Stimulated activated CD4-positive, alpha-beta T cell treated with anti-CD3 and anti-CD28 coated beads, TNF-alpha, amount 100 ng/mL, for 24 hours (primary cell): ENCODE measurements at regions not wholly inside any gene's neighbourhood (a gene's known extent, or its start where the extent isn't known, plus 50 kb on each side); places are given as distances from the start of the nearest gene placed in this dataset.

ENCODE experiments used
- DNase-seq, 3 experiments: peaks; one replicate each; pipeline ENCODE4 v3.0.0-alpha.2; 2020; ENCODE audit warnings: low read depth in 3 of 3

DNA sequence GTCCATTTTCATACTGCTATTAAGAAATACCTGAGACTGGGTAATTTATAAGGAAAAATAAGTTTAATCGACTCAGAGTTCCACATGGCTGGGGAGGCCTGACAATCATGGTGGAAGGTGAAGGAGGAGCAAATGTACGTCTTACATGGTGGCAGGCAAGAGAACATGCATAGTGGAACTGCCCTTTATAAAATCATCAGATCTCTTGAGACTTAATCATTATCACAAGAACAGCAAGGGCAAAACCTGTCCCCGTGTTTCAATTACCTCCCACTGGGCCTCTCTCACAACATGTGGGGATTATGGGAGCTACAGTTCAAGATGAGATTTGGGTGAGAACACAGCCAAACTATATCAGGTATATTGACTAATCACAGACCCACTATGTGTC is 370.2 kb upstream of the USP24 start:
- DNase-seq, result no peak

DNA sequence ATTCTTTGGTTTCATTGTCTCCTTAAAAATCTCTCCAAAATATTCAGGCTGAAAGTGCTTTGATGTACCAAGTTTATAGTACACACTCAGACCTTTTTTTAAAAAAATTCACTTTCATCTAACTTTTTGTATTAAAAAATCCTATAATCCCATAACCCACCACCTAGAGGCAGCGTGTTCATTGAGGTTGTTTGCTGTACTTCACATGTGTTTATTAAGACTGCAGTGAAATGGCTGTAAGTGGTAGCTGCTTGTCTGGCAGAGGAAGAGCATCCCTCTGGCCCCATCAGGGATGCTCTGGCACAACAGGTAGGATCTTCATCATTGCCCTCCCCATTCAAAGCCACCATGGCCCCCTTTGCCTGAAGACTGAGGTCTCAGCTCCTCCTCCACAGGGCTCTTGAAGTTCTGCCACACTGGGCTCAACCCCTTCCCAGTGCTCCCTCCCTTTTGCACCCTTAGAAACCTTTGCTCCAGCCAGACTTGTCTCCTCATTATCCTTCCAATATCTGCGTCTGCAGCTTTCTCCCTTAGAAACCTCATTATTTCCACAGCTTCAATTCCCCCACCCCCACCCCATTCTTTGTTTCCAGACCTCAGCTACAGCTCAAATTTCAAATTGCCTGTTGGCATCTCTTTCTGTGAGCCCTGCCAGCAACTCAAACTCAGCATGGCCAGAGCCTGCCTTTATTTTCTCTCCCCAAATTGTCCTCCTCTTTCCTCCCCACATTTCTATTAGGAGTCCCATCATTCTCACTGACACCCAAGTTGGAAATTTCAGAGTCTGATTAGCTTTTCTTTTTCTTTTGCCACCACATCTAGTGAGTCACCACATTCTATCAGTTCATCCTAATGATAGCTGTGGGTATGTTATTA is 369.6 kb upstream of the USP24 start:
- DNase-seq, result no peak

DNA sequence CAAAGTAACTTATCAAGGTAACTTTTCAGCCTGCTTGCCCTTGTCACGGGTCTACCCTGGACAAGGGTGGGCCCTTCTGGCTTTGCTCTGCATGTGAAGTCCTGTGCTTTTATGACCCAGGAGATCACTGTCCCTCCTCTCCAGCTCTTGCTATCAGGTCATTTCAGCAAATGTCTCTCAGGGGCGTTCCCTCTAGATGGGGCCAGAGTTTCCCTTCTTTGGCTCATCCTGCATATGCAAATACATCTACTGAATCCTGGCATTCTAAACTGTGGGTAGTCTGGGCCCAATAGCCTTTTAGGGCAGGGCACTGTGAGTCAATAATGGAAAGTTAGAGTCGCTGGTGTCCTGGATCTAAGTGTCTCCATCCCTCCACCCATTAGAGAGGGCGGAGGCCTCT is 366.9 kb upstream of the USP24 start:
- DNase-seq, result no peak

DNA sequence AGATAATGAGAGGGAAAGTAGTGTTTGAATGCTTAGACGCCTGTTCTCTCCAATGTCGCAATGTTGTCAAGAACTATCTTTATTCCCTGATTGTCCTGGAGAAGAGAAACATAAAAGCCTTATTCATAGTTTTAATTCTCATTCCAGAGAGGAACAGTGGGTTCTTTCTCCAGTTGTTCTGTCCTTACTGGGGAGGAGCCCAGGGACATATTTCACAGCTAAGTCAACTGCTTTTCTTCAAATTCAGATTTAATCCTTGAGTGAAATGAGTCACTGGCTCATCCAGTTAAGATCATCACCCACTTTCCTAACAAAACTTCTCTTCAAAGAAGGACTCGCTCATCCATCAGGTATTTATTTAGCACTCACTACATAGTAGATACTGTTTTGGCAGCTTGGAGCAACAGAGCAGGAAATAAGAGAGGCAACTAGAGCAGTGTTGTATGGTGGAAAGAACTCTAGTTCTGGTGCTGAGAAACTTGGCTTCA is 365.7 kb upstream of the USP24 start:
- no peak for DNase-seq

DNA sequence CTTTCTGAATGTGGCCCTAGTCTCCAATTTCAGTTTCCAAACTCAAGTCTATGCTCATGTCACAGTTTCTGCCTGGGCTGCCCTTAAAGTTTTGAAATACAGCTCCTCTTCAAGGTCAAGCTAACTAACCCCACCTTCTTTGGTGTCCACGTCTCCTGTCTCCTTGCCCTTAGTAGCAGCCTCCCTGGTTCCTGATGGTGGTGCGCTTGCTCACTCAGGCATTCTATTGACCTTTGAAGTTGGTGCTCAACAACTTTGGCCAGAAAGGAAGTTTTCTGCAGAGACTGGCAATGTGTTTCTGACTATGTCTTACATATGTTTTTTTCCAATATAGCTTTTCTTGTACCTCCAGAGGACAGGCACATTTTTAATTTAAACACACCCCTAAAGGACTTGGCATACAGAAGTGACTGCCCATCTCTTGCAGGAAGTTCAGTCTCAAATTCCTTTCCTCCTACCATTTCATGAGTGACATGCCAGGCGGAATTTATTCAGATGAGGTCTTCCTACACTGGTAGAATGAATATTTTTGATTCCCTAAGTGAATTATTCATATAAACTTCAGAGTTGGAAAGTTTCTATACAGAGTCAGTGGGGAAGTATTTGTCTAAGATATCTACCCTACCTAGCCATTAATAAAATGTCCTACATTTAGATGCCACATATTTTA is 364.3 kb upstream of the USP24 start:
- no peak for DNase-seq

DNA sequence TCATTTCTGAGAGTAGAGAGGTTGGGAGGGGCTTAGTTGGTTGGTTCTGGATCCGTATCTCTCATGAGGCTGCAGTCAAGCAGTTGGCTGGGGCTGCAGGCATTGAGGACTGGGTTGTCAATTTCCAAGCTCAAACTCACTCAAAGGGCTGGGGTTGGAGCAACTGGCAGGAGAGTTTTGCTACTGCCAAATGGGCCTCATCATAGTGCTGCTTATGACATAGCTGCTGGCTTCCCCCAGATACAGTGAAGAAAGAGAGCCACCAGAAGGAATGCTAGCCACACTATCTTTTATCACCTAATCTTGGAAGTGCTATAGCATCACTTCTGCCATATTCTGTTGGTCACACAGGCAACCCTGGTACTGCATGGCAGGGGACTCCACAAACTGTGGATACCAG is 363.5 kb upstream of the USP24 start:
- DNase-seq, result no peak

DNA sequence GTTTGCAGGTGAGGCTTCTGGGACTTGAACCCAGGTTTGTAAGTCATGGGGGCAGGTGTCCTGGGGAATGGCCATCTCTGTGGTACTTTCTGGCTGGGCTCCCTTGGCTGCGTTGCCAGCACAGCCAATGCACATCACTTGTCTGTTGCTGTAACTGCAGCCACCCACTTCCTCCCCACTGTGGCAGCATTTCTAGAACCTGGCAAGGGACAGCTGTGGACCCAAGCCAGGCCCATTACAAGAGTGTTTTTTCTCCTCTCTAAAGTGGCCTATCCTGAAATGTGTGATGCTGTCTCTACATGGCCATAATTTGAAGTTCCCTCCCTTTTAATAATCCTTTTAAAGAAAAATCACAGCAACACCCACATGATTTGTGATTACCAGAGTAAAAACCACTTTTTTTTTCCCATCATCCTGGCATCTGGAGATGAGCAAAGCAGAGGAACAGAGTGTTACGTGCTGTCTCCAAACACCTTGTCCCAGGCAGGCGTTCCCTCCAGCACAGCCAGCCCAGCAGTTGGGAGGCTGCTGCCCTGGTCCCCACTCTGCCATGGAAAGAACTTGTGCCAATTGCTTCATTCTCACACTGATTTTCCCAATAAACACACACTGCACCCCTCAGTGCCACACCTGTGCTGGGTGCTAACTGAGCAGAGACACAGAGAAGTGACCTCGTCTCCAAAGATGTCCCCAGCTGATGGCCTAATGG is 360.6 kb upstream of the USP24 start:
- DNase-seq, result no peak

DNA sequence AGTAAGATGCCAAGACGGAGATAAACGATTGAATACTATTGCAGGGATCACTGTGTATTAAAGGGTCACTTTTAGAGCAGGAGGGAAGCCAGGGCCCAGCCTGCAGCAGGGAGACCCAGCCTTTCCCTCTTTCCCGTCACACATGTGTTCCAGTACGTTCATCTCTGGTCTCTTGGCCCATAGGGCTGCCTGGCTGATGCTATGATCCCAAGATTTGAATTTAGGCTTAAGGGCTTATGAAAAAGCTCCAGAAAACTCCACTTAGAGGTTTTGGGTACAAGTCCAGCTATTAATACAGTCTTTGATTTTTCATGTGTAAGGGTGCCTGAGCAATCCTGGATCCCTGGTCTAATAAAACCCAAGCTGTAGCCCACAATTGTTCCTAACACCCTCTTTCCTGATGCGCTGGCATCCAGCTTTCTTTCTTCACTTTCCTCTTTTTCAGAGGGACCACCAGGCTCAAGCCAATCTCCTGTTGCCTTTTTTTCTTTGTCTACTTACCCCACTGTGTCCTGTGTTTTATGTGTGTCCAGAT is 359.6 kb upstream of the USP24 start:
- no peak for DNase-seq

DNA sequence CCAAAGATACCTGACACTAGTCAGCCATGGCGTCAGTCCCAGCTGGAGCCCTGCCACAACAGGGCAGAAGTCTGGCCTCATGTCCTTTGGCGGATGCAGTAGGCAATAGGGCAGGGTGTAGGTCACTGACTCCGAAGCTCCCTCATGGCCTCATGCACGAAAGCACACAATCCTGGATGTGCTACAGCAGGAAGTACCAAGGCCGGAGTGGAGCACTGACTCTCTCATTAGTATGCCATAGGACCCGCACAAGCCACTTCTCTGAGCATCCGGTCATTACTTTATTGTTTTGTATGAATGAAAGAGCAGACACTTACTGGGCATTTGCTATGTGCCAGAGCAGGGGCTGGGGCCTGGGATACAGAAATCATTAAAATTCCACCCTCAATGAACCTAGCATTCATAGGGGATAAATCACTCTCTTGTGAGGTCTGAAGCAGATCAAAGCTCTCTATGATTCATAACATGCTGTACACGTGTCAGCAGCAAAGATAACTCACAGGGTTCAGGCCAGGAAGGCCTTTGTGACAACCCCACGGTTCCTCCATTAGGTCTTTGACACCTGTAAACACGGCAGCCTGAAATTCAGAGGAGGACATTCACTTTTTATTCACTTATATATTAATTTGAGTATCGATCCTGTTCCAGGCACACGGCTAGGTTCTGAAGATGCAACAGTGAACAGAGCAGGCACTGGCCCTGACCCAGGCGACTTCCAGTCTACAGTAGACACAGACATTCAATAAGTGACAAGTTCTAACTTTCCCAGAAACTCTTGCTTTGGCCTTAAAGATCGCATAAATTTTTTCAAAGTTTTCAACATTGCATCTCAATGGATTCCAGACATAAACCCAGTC is 357.9 kb upstream of the USP24 start:
- DNase-seq, result no peak

DNA sequence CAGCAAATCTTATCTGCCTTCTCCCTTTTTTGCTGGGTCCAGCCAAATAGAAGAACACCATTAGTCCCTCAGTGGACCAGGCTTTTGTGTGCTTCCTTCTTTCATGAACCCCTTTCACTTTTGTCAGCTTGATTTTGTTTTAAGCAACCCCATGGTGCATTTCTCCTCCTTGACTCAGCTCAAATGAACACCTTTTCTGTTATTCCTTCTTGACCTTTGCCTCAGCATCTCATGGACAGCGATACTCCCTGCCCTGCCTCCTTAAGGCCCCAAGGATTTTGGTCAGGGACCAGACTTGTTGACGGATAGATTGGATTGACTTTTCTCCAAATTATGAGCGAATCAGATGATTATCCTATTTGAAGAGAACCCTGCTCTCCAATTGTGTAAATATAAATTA is 356.6 kb upstream of the USP24 start:
- DNase-seq, result no peak

DNA sequence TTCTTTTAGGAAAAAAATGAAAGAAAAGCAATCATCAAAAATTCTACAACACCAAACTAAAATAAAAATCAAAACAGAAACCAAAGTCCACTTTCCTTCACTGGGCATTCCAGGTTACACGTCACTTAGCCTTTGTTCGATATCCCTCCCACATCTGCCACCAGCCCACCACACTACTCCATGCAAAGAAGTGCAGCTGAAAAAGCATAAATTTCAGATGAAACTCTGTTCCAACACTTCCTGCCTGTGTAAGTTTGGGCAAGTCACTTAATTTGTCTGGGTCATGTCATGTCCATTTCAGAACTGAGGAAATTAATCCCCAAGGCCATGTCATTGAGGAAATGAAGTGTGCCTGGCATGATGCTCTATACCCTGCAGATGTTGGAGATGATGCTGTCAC is 354.3 kb upstream of the USP24 start:
- no peak for DNase-seq

DNA sequence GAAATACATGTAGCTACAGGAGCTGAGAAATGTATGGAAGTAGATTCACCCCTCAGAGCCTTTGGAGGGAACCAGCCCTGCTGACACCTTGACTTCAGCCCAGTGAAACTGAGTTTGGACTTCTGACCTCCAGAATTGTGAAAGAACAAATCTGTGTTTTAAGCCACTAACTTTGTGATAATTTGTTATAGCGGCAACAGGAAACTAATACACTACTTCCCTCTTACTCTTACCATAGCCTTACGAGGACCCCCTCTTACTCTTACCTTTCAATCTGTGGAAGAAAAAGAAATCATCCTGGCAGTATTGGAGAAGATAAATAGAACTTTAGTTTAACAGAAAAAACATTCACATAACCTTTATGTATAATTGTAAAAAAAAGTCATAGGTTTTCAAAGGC is 353.6 kb upstream of the USP24 start:
- no peak for DNase-seq

DNA sequence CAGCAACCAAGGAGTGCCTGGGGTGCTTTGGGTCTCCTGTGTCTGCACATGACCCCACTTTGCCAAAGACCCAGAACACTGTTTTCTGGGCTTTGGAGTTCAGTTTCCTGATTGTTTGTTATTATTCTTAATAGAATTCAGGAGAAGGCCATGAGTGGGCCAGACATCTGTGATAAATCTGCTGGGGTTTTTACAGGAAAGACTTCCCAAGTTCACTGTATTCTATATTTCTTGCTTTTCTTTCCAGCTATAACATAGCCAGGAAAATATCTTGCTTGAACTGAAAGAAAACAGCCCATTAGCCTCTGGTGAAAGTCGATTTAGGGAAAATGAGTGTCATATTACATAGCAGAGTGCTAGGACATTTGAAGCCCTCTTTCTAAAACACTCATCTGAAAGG is 345.1 kb upstream of the USP24 start:
- no peak for DNase-seq

DNA sequence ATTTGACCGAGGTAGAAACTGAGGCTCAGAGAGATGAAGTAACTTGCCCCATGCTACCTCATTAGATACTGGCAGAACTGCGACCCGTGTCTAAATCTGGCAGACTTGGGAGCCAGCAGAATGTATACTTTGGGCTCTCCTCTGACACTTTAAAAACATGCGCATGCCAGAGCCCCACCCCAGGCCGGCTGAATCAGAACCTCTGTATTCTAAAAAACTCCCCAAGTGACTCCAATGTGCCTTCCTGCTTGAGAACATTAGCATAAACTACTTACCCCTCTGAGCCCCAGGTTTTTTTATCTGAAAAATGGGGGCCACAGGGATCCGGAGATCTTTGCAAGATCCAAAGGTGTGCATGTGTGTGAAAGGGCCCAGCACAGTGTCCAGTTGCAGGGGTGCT is 344.7 kb upstream of the USP24 start:
- no peak for DNase-seq

DNA sequence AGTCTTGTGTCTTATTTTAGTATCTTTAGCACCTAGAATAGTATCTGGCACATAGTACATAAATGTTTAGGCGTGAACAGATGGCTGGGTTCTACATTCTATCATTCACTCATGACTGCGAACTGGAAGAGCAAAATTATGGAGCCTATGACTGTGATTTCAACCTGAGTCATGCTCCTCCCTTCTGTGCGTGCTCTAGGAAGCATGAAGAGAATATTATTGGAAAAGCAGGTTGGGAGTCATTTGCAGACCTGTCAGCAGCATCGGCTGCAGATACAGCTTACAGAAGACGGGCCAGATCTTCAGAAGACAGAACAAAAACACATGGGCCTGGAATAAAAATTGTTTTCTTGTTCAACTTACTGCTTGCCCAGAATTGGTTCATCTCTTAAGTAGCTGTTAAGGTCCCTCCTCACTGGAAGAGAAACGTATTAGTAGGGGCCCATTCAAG is 344.0 kb upstream of the USP24 start:
- DNase-seq, result no peak

DNA sequence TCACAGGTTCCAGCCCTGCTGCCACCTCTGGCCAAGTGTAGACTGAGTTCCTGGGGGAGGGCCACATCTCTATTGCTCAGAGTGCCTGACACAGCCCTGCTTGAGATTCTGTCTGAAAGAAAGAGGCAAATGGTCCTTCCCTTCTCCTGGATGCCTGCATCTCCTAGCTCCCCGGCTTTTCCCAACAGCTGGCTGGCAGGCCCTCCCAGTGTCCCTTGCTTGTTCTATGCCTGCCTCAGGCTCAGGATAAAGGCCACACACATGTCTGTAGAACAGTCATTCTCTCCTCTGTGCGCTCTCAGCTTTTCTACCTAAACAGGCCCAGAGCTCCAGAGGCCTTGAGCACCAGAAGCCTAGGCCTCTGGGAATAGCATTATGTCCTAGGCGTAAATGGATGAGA is 343.4 kb upstream of the USP24 start:
- DNase-seq, result no peak

DNA sequence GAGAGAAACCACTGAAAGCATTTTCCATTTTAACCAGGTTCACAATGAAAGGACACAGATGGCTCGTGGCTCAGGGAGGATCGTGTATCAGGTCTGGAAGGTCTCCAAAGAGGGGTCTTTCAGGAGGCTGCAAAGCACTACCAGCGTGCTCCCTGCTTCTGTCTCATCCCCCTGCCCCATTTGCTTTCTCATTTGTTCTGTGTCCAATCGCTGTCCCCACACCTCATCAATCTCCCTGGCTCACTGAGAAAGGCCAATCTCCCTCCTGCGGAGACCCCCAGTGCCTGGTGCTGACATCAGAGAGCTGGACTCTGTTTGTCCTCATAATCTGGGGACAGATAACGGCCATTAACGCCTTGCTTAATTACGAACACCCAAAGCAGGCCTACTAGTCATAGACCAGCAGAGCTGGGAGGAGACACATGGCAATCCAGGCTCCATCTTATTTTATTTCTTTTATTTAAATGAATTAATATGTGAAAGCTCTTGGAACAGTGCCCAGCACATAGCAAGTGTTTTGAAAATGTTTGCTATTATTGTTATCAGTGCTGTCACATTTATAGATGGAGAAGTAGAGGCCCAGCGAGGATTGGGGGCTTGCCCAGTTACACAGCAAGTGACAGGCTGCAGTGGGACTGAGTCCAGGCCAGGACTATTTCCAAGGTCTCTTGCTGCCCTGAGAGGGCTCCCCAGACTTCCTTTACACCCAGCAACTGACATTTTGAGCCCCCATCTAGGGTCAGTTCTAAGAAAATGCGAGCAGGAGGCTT is 341.0 kb upstream of the USP24 start:
- no peak for DNase-seq

DNA sequence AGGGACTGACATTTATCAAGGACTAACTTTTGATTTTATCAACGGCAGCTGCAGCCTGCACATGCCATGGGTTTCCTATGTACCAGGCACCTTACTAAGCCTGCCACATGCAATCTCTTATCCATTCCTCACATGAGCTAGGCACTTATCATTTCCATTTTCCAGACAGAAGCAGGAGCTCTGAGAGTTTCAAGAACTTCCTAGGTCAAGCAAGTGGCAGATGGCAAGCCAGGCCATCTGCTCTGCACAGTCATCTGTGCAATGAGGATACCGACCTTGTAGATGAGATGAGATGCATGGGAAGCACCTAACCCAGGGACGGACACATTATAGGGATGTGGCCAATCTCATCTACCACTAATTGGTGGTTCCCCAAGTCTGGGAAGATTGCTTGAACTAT is 339.4 kb upstream of the USP24 start:
- DNase-seq, result no peak

DNA sequence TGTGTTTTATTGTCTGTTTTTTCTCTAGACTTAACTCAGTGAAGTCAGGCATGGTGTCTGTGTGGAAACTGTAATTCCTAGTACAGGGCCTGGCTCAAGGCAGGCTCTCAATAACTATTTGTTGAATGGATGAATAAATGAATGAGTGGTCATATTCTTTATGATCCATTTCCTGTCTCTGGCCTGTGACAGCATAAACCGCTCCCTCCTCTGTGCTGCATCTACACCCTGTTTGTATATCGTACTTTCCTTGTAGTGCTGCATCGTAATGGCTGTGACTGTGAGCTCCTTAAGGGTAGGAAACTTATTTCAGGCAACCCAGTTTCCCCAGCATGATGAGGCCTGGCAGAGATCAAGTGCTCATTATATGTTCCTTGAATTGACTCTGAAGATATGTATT is 337.5 kb upstream of the USP24 start:
- DNase-seq, result no peak

DNA sequence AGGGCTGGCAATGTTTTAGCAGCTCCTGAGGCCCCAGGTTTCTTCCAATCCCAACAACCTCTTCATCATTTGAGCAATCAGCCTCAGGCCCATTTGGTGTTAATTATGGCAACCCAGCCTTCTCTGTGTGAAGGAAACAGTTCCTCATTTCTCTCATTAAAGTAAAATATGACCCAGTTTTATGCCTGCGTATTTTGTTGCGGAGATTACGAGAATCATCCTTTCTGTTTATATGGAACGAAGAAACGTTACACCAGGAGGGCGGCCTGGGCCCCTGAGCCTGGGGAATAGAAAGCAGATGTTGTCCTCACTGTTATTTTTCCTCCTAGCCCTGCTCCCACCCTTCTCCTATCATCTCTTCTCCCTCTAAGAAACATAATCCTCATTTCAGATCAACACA is 332.2 kb upstream of the USP24 start:
- no peak for DNase-seq

DNA sequence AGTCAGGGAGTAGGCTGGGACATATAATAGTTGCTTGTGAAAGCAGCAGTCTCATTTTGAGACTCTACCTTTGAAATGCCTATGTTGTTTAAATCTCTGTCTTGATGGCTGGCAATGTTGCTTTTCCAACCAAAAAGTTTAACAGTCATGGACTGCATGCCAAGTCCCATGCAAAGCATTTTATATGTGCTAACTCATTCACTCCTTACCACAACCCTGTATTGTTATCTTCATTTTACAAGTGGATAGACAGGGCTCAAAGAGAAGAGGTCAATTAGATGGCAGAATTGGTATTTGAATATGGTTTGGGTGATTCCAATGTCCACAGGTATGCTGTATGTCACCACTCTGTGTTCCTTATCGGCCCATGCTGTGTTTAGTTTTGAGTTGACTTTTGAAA is 331.4 kb upstream of the USP24 start:
- DNase-seq, result no peak
